VCaP (cell line): ENCODE measurements at regions not wholly inside any gene's neighbourhood (a gene's known extent, or its start where the extent isn't known, plus 50 kb on each side); places are given as distances from the start of the nearest gene placed in this dataset.
"Not testable (repeated sequence)": the region's sequence is repeated elsewhere in the genome, so short reads cannot be mapped to it uniquely, and the experiment has no call there.

Source experiments
- H3K27ac ChIP-seq: fragments of 450-650 bp; 2 replicates; pipeline ENCODE4 v1.5.1; 2017
- TF ChIP-seq, protein P1 (sequence below): fragments of 450-650 bp; conservative IDR thresholded peaks from 2 replicates; pipeline ENCODE4 v1.5.1; 2017; ENCODE audit warnings: mild to moderate bottlenecking, moderate library complexity

DNA sequence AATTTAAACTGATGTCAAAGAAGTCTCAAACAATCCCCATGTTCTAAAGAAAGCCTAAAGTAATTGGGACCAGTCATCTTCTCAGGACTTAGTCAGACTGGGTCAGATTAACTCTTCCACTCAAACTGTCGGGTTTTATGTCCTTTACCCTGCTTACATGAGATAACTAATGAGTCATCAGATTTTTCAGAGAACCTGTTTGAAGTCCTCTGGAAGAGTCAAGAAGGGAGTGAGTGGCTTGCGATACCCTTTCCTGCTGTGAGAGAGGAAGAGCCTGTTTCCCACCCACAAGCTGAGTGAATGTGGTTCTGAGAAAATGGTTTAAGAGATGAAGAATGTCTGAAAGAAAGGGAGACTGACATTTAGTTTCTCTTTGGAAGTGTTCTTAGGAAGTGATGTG is 1866.7 kb upstream of the C9orf72 start:
- H3K27ac ChIP-seq, result no peak overlapping the region
- TF ChIP-seq, protein P1, sequence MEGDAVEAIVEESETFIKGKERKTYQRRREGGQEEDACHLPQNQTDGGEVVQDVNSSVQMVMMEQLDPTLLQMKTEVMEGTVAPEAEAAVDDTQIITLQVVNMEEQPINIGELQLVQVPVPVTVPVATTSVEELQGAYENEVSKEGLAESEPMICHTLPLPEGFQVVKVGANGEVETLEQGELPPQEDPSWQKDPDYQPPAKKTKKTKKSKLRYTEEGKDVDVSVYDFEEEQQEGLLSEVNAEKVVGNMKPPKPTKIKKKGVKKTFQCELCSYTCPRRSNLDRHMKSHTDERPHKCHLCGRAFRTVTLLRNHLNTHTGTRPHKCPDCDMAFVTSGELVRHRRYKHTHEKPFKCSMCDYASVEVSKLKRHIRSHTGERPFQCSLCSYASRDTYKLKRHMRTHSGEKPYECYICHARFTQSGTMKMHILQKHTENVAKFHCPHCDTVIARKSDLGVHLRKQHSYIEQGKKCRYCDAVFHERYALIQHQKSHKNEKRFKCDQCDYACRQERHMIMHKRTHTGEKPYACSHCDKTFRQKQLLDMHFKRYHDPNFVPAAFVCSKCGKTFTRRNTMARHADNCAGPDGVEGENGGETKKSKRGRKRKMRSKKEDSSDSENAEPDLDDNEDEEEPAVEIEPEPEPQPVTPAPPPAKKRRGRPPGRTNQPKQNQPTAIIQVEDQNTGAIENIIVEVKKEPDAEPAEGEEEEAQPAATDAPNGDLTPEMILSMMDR, result no peak

- H3K27ac ChIP-seq, result no peak overlapping the region
- TF ChIP-seq, protein P1, result no peak
Measured at GRCh38 chr9:29440449-29440848, 1867.2 kb upstream of the C9orf72 start.

DNA sequence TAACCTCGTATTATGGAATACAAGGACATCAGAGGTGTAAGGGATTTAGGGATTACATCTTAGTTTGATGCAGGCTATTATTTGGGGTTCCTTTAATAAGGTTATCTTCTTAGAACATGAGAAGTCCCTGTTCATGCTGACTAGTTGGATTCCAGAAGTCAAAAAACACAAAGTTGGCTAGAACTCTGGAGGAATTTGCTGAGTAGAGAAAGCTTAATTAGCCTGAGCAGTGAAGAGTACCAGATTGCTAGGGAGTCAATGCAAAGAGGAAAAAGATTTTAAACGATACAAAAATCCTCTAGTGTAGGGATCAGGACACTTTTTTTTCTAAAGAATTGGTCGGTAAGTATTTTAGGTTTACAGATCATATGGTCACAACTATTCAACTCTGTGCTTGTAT is 1872.5 kb upstream of the C9orf72 start:
- no peak overlapping the region for H3K27ac ChIP-seq
- TF ChIP-seq, protein P1, result no peak

DNA sequence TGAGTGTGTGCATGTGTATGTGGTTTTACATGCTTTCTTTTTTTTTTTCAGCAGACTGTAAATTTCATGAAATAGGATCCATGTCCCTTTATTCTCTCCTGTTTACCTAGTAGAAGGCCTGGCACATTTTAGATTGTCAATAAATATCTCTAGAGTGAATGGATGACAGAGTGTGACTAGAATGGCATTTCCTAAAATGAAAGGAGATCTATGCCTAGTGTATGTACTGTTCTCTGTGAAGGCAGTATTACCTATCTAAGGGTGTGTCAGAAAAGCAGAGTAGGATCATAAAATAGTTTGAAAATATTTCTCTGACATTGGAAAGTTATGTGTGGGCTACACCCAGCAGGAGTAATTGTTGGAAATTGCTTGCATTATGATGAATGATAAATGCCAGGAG is 1876.0 kb upstream of the C9orf72 start:
- H3K27ac ChIP-seq, result no peak overlapping the region
- TF ChIP-seq, protein P1, result no peak

DNA sequence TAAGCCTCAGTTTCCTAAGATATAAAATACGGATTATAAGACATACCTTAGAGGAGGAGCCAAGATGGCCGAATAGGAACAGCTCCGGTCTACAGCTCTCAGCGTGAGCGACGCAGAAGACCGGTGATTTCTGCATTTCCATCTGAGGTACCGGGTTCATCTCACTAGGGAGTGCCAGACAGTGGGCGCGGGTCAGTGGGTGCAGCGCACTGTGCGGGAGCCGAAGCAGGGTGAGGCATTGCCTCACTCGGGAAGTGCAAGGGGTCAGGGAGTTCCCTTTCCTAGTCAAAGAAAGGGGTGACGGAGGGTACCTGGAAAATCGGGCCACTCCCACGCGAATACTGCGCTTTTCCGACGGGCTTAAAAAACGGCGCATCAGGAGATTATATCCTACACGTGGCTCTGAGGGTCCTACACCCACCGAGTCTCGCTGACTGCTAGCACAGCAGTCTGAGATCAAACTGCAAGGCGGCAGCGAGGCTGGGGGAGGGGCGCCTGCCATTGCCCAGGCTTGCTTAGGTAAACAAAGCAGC is 1877.1 kb upstream of the C9orf72 start:
- not testable (repeated sequence) for H3K27ac ChIP-seq

DNA sequence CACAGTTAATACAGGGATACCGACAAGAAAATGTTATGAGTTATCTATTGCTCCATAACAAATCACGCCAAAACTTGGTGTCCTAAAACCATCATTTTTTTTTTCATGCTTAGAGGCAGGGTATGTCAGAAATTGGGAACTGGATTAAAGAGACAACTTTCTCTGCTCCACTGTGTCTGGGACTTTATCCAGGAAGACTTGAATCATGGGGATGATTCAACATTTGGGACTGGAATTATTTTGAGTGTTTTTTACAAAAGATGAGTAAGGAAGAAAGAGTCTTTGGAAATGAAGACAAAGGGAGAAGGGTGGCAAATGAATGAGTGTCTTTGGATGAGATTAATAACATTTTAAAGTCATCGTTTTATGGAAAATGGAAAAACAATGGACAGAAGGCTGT is 1883.7 kb upstream of the C9orf72 start:
- TF ChIP-seq, protein P1, result no peak
- H3K27ac ChIP-seq, result no peak overlapping the region

GRCh38 chr9:29475471-29475870 is 1902.2 kb upstream of the C9orf72 start:
- TF ChIP-seq, protein P1, result no peak

DNA sequence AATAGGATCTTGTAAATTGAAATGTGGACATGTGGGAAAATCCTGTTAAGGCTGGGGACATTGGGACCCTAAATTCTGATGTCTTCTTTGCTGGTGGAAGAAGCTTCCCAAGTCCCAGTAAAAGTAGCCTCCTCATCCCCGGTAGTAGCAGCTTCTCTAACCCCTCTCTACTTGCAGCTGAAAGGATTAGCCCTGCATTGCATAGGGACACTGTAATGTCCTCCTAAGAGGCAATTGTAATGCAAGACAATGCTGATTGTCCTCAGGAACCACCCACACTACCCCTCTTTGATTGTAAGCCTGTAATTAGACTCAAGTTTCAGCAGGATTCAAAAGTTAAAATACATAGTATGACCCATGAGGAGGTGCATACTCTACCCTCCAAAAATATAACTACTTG is 1938.4 kb upstream of the C9orf72 start:
- TF ChIP-seq, protein P1, result no peak
- no peak overlapping the region for H3K27ac ChIP-seq

More at GRCh38 chr9:29475471-29475870, 1902.2 kb upstream of the C9orf72 start:
- no peak overlapping the region for H3K27ac ChIP-seq
